CD4-positive, alpha-beta T cell treated with Interleukin-1 beta for 1 hour (primary cell): ENCODE measurements at regions not wholly inside any gene's neighbourhood (a gene's known extent, or its start where the extent isn't known, plus 50 kb on each side); places are given as distances from the start of the nearest gene placed in this dataset.
"Not testable (repeated sequence)": the region's sequence is repeated elsewhere in the genome, so short reads cannot be mapped to it uniquely, and the experiment has no call there.

Experiments used
- DNase-seq, 2 donors: peaks; one replicate each; pipeline ENCODE4 v3.0.0-alpha.2; 2020 to 2022

DNA sequence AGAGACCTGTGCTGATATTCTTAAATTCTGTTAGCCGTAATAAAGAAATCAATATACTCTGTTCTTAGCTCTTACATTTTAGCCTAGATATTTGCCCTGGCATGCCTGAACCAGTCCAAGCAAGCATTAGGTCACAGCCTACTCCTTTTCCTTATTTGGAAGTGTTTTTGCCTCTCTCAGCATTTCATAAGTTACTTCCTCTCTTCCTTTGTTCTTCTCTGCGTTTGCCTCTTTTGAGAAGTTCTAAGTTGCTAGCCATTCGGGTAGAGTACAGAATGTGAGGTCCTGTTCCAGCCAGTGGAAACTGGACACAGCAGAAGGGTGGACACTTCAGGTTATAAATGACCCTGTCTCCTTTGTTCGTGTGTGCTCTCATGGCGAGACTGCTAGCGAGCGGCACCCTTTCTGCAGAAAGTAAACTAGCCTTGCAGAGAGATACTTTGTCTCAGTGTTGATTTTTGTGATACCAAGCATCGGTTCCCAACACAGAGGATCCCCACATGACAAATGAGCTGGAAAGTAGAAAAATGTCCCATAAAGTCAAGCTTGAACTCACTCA is 75.0 kb upstream of the FAM153A start:
- not testable (repeated sequence) for DNase-seq

GRCh38 chr5:177856474-177856873 is 73.8 kb upstream of the FAM153A start:
- not testable (repeated sequence) for DNase-seq

- not testable (repeated sequence) for DNase-seq
Observed at GRCh38 chr5:177847914-177848313, 65.2 kb upstream of the FAM153A start.

DNA sequence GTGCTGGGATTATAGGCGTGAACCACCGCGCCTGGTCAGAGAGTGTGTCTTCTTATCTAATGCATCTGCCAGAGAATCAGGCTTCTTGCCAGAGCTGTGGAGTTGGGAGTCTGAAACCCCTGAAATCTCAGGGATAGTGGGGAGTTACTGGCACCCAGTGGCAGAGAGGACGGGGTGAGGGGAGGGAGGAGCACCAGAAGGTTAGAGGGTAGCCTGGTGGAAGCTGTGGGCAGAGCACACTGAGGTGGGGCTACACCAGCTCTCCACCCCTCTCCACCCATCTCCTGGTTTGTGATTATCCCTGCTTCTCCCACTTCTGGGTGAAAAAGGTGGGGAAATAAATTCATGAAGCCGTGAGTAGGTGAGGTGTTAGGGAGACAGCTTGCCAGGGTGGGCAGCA is 63.9 kb upstream of the FAM153A start:
- DNase-seq = peak in 1 of 2 donors; percentile 10

DNA sequence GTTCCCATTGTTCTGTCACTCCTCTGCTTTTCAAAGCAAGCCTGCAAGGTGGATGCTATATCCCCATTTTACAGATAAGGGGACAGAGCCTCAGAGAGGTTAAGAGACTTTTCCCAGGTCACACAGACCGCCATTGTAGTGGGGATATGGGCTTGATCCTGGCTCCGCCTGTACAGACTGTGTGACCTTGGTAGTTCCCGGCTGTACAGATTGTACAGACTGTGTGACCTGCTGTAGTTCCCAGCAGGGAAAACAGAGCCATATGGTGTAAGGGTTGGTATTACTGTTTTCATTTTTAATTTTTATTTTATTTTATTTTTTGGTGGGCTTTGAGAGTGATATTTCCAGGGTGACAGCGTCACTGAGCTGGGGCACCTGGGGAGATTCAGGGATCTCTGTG is 63.2 kb upstream of the FAM153A start:
- not testable (repeated sequence) for DNase-seq

GRCh38 chr5:177836191-177836590 is 53.5 kb upstream of the FAM153A start:
- DNase-seq = peak; percentile 25 to 40
